Activated CD4-positive, alpha-beta T cell treated with anti-CD3 and anti-CD28 coated beads for 36 hours (primary cell): ENCODE measurements at regions not wholly inside any gene's neighbourhood (a gene's known extent, or its start where the extent isn't known, plus 50 kb on each side); places are given as distances from the start of the nearest gene placed in this dataset.

Experiments
- ATAC-seq: fragments of 200-7000 bp; cut with Tn5 transposase; one replicate; pipeline ENCODE4 v1.10.0; 2021; ENCODE audit warnings: mild to moderate bottlenecking, moderate library complexity
- CTCF ChIA-PET: fragments of 350-600 bp; sonication (Branson Sonifier 250); formaldehyde crosslinking; loops from one replicate; lab custom pipeline; 2021; ENCODE audit warnings: antibody characterized with exemption; lab: Charles Lee
- POLR2A ChIA-PET: fragments of 350-600 bp; sonication (Branson Sonifier 250); formaldehyde crosslinking; loops from one replicate; lab custom pipeline; 2021; ENCODE audit warnings: antibody characterized with exemption, inconsistent platforms; lab: Charles Lee
- DNase-seq: peaks from one replicate; pipeline ENCODE4 v3.0.0-alpha.2; 2020
- H3K27ac Mint-ChIP-seq: one replicate; pipeline ENCODE4 v1.8.0; 2021; ENCODE audit warnings: mixed read lengths
- H3K27me3 Mint-ChIP-seq: one replicate; pipeline ENCODE4 v1.8.0; 2021; ENCODE audit warnings: mixed read lengths
- H3K36me3 Mint-ChIP-seq: one replicate; pipeline ENCODE4 v1.8.0; 2021; ENCODE audit warnings: low read depth, mixed read lengths
- H3K4me1 Mint-ChIP-seq: one replicate; pipeline ENCODE4 v1.8.0; 2021; ENCODE audit warnings: mixed read lengths
- H3K4me3 Mint-ChIP-seq: one replicate; pipeline ENCODE4 v1.8.0; 2021; ENCODE audit warnings: mild to moderate bottlenecking, moderate library complexity, mixed read lengths
- H3K9me3 Mint-ChIP-seq: one replicate; pipeline ENCODE4 v1.8.0; 2021; ENCODE audit warnings: low read depth, mixed read lengths
- intact Hi-C, 2 experiments: fragments of 100-400 bp; cut with DNase I in 1 of 2; cut with micrococcal nuclease in 1 of 2; formaldehyde crosslinking; loops; one replicate each; pipeline versions ENCODE4 v1.14.2 to v1.15.1; 2022 to 2024; cut with DNase I, micrococcal nuclease

DNA sequence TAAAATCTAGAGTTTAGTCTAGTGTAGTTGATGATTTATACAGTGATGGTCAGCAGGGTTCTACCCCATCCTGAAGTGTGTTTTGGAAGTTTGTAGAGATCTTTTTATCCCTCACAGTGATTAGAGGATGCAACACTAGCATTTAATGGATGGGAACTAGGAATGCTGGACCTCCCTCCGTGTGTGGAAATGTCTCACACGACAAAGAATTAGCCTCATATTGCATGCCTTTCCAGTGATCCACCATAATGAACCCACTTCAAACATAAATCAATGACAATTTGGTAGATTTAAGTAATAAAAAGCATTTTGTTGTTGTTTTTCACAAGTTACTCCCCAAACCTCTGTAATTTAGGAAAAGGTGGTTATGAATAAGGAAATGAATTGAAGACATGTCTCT is 82.5 kb upstream of the LMNB1 start:
- CTCF ChIA-PET: no interaction called here
- Mint-ChIP-seq H3K9me3 (no peaks in the 10 kb centered on the region), H3K27ac (no peak overlapping the region), H3K4me3 (no peak overlapping the region), H3K36me3 (no peaks in the 10 kb centered on the region), H3K27me3 (no peaks in the 10 kb centered on the region), H3K4me1 (peaks cover 6% of the 10 kb centered on the region)
- intact Hi-C loops: no loop called here
- DNase-seq (no peak), ATAC-seq (no peak)
- POLR2A ChIA-PET: no interaction called here

DNA sequence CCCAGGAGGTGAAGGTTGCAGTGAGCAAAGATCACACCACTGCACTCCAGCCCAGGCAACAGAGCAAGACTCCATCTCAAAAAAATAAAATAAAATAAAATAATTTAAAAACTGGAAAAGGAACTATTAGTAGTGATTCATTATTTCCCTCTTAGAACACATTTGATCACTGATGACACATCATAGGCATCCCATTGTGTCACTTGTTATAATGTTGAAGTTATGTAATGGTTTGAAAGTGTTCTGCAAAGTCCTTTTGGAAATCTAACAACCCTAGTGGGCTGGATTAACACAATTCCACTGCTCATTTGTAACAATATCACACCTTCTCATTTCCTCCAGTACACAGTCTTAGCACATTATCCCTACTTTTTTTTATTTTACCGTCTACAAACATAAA is 81.8 kb upstream of the LMNB1 start:
- CTCF ChIA-PET: no interaction called here

DNA sequence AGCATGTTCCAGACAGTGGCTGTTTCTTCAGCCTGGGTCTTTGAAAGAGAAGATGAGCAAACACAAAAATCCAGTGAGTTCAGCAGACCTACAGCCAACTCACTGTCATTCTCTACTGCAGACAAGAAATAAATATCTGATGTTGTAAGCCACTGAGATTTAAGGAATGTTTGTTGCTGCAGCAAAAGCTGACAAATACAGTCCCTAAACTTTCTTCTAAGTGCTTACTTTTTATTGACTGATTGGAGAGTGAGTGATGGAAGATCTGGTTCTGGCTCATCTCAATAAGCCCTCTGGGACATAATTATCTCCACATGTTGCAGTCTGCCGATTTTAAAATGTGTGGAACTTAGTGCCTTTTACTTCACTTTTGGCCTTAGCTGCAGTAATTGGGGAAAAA is 69.9 kb upstream of the LMNB1 start:
- Mint-ChIP-seq H3K4me1 (no peaks in the 10 kb centered on the region), H3K4me3 (no peak overlapping the region), H3K27me3 (no peaks in the 10 kb centered on the region), H3K27ac (no peak overlapping the region), H3K36me3 (no peaks in the 10 kb centered on the region), H3K9me3 (no peaks in the 10 kb centered on the region)
- ChIA-PET CTCF (no interaction called here), POLR2A (no interaction called here)
- no peak for ATAC-seq
- intact Hi-C loops: no loop called here
- DNase-seq: no peak

More for the DNA sequence above, 81.8 kb upstream of the LMNB1 start:
- no peaks in the 10 kb centered on the region for H3K36me3 Mint-ChIP-seq
- H3K4me1 Mint-ChIP-seq: peaks cover 4% of the 10 kb centered on the region
- POLR2A ChIA-PET: no interaction called here
- no peak for ATAC-seq
- H3K27ac Mint-ChIP-seq: no peak overlapping the region
- DNase-seq: no peak
- no peak overlapping the region for H3K4me3 Mint-ChIP-seq
- intact Hi-C loops: no loop called here
- H3K9me3 Mint-ChIP-seq: no peaks in the 10 kb centered on the region
- no peaks in the 10 kb centered on the region for H3K27me3 Mint-ChIP-seq

DNA sequence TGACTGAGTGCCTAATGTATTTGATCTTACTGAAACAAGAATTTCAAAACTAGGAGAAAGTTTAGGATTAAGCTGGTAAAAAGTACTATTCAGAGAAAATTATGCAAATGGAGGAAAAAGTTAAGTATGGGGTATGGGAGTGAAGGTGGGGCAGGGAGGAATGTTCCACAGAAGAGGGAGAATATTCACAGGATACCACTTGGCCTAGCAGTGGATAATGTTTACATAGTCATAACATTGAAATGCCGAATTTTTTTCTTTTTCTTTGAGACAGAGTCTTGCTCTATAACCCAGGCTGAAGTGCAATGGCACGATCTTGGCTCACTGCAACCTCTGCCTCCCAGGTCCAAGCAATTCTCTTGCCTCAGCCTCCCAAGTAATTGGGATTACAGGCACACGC is 61.2 kb upstream of the LMNB1 start:
- H3K9me3 Mint-ChIP-seq: no peaks in the 10 kb centered on the region
- H3K4me1 Mint-ChIP-seq: no peaks in the 10 kb centered on the region
- intact Hi-C loops: no loop called here
- H3K36me3 Mint-ChIP-seq: no peaks in the 10 kb centered on the region
- ATAC-seq (no peak), DNase-seq (no peak)
- H3K27ac Mint-ChIP-seq: no peak overlapping the region
- no peak overlapping the region for H3K4me3 Mint-ChIP-seq
- no peaks in the 10 kb centered on the region for H3K27me3 Mint-ChIP-seq
- ChIA-PET POLR2A (no interaction called here), CTCF (no interaction called here)

DNA sequence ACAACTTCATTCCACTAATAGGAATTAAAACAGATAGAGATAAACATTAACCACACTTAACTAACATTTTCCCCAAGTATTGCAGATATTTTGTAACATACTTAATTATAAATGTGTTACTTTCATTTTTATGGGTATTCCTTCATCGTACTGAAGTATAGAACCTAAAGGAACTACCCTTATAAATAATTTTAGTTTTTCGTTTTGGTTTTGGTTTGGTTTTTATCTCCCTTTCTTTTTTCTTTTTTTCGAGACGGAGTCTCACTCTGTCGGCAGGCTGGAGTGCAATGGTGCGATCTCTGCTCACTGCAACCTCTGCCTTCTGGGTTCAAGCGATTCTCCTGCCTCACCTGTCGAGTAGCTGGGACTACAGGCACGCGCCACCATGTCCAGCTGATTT is 60.1 kb upstream of the LMNB1 start:
- intact Hi-C loops: no loop called here
- no peak overlapping the region for H3K27ac Mint-ChIP-seq
- H3K27me3 Mint-ChIP-seq: no peaks in the 10 kb centered on the region
- no peaks in the 10 kb centered on the region for H3K4me1 Mint-ChIP-seq
- DNase-seq (no peak), ATAC-seq (no peak)
- POLR2A ChIA-PET: no interaction called here
- no peak overlapping the region for H3K4me3 Mint-ChIP-seq
- no peaks in the 10 kb centered on the region for H3K9me3 Mint-ChIP-seq
- CTCF ChIA-PET: interaction anchor here (0.6 kb wide), 1 partner anchor 41 kb away, joined by 3 read pairs; no protein-coding TSS in a partner anchor
- H3K36me3 Mint-ChIP-seq: no peaks in the 10 kb centered on the region

DNA sequence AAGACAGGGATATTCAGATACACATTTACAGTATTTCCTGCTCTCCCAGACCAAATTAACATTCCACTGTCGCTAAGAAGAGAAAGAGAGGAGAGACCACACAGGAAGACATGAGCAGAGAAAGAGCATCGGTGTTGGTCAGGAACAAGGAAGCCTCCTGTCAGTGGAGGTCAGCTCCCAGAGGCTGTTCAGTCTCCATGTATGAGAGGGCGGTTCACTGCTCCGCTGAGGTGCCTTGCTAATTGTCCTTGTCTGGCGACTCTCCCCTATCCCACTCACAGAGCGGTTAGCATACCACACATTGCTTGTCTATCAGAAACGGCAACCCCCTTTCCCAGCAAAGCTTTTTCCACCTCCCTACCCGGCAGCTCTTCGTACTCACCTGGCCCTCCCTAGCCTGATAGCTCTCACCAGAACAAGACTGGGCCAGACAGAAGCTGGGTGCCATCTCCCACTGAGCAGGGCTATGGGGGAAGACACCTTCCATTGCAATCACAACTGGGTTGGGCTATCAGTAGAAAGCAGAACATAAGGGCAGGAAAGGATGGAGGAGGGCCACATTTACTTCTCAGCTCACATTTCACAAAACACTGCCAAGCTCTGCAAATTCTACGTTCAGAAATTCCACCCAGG is 58.6 kb upstream of the LMNB1 start:
- DNase-seq (no peak), ATAC-seq (no peak)
- intact Hi-C loops: no loop called here
- no peak overlapping the region for H3K27ac Mint-ChIP-seq
- CTCF ChIA-PET: interaction anchor here (0.6 to 1.4 kb wide), 2 partner anchors 41 to 95 kb away, joined by 3 read pairs; no protein-coding TSS in a partner anchor
- H3K27me3 Mint-ChIP-seq: no peaks in the 10 kb centered on the region
- no peak overlapping the region for H3K4me3 Mint-ChIP-seq
- H3K9me3 Mint-ChIP-seq: no peaks in the 10 kb centered on the region
- POLR2A ChIA-PET: interaction anchor here (0.6 kb wide), 1 partner anchor 215 kb away, joined by 5 read pairs; no protein-coding TSS in a partner anchor
- H3K36me3 Mint-ChIP-seq: no peaks in the 10 kb centered on the region
- H3K4me1 Mint-ChIP-seq: no peaks in the 10 kb centered on the region

DNA sequence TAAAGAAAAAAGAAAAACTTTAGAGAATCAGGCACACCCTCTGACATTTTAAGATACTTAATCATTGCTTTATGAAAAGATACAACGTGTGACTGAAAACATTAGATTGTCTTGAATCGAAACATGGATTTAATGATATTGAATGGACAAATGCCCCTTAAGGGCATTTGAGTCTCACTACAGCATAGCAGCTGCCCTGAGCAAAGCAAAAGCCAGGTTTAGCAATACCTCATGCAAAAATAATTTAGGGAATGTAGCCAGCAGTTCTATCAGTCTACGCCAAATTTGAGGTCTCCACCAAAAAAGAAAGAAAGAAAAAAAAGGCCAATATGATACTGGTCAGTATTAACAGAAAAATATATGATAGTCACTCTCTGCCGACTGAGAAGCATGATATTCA is 56.6 kb upstream of the LMNB1 start:
- Mint-ChIP-seq H3K9me3 (no peaks in the 10 kb centered on the region), H3K27ac (no peak overlapping the region), H3K27me3 (no peaks in the 10 kb centered on the region), H3K4me1 (no peaks in the 10 kb centered on the region), H3K4me3 (no peak overlapping the region), H3K36me3 (no peaks in the 10 kb centered on the region)
- intact Hi-C loops: no loop called here
- DNase-seq (no peak), ATAC-seq (no peak)
- ChIA-PET POLR2A (no interaction called here), CTCF (interaction anchor here (0.5 kb wide), 1 partner anchor 59 kb away, joined by 3 read pairs; no protein-coding TSS in a partner anchor)

DNA sequence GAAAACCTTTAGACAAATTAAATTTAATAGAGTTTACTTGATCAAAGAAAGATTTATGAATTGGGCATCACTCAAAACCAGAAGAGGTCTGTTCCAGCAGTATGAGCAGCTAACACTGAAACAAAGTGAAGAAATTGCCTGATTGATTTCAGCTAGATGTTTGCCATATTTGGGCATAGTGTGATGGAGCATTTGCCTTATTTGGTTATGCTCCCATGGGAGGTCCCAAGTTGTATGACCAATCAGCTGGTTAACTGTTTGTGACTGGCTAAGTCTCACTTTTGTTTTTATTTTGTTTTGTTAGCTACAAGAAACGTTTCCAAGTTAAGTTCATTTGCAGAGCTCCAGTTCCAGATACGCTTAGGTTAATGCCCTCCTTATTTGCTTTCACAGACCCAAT is 53.3 kb upstream of the LMNB1 start:
- DNase-seq (no peak), ATAC-seq (peak; percentile 39)
- intact Hi-C loops: no loop called here
- Mint-ChIP-seq H3K4me3 (no peak overlapping the region), H3K27me3 (no peaks in the 10 kb centered on the region), H3K9me3 (no peaks in the 10 kb centered on the region), H3K4me1 (no peaks in the 10 kb centered on the region), H3K36me3 (no peaks in the 10 kb centered on the region), H3K27ac (no peak overlapping the region)
- POLR2A ChIA-PET: no interaction called here
- CTCF ChIA-PET: interaction anchor here (1.0 to 1.3 kb wide), 2 partner anchors 27 to 36 kb away, joined by 3 to 4 read pairs; no protein-coding TSS in a partner anchor
